ENCODE measurements at regions not wholly inside any gene's neighbourhood (a gene's known extent, or its start where the extent isn't known, plus 50 kb on each side); places are given as distances from the start of the nearest gene placed in this dataset.

DNA sequence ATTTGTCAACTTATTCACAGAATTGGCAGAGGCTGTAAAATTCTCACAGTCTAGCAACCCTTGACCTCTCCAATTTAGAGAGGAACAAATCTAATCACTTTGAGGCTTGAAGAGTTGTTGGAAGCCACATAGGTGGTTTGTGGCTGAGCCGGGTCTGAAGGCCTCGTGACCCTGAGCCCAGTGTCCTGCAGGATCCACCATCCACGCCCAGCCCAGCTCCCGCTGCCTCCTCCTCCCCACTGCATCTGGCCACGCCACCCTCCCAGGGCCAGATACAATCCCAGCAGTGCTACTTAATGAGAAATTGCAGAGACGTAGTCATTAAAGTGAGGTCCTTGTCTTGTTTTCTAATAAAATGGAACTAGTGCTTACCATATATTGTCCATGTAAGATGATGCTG, 81.4 kb upstream of the SHH start:
- DNase-seq (ENCODE audit: low read depth): no peak
- Histone ChIP-seq H3K36me3 (ENCODE audit: control insufficient read depth, insufficient read depth, low read length) (no peaks in the 10 kb centered on the region), H3K4me3 (ENCODE audit: low read depth, low read length) (no peak overlapping the region), H3K27me3 (ENCODE audit: control insufficient read depth, insufficient read depth, low read length) (no peaks in the 10 kb centered on the region)
- no peak for FAIRE-seq
- TF ChIP-seq, protein P1, sequence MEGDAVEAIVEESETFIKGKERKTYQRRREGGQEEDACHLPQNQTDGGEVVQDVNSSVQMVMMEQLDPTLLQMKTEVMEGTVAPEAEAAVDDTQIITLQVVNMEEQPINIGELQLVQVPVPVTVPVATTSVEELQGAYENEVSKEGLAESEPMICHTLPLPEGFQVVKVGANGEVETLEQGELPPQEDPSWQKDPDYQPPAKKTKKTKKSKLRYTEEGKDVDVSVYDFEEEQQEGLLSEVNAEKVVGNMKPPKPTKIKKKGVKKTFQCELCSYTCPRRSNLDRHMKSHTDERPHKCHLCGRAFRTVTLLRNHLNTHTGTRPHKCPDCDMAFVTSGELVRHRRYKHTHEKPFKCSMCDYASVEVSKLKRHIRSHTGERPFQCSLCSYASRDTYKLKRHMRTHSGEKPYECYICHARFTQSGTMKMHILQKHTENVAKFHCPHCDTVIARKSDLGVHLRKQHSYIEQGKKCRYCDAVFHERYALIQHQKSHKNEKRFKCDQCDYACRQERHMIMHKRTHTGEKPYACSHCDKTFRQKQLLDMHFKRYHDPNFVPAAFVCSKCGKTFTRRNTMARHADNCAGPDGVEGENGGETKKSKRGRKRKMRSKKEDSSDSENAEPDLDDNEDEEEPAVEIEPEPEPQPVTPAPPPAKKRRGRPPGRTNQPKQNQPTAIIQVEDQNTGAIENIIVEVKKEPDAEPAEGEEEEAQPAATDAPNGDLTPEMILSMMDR (IDR thresholded peaks at IDR 0.05; ENCODE audit: insufficient read depth, low read length, severe bottlenecking): no peak

DNA sequence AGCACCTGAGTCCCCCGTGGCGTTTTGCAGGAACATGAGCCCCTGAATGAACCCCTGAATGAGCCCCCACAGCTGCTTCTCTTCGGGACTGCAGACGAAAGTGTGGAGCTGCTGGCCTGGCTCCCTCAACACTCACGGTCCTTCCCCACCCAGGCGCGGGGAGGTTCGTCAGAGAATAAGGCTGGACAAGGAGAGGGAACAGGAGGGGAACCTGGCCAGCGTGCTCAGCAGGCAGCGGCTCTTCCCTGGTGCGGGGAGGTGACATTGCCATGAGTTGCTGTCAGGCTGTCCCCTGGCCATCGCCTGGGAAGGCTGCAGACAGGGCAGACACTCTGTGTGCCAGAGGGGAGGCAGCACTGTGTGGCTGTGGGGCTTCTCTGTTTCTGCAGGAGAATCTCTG, 80.9 kb upstream of the SHH start:
- no peak for DNase-seq (ENCODE audit: low read depth)
- H3K27me3 ChIP-seq (ENCODE audit: control insufficient read depth, insufficient read depth, low read length): no peaks in the 10 kb centered on the region
- H3K4me3 ChIP-seq (ENCODE audit: low read depth, low read length): no peak overlapping the region
- no peaks in the 10 kb centered on the region for H3K36me3 ChIP-seq (ENCODE audit: control insufficient read depth, insufficient read depth, low read length)
- FAIRE-seq: no peak
- TF ChIP-seq, protein P1 (IDR thresholded peaks at IDR 0.05; ENCODE audit: insufficient read depth, low read length, severe bottlenecking): no peak

DNA sequence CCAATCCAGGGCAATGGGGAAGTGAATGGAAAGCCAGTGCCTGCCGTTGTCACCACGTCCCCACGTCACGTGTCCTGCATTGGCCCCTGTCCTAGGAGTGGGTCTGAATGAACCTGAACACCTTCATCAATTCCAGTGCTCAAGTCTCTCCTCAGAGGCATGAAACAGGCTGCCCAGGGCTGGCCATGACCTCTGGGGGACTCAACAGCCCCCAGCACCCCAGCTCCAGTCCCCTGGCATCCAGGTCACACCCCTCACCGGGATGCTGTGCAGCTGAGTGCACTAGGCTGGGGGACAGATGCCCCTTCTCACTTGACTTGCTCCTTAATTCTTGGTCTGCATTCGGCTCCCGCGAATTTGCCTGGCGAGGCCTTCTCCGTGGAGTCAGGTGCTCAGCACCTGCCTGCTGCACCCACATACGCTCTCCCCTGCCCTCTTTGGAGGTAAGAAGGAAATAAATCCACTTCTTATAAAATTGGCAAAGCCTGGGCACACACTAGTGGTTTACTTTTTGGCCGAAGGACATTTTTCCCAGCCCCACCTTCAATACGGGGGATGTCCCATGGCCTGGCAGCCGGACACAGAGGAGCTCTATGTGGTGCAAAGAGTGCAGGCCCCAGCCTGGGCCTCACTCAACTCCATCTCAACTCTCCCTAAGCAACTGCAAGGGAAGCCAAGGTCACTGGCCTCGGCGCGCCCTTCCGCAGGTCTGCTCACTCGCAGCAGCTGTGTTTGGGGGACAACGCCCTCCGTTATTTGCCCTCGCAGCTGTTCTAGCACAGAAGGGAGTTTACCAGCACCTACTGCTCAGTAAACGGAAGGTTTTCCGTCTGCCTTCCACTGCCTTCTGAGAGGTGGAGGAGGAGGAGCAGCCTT, 77.6 kb upstream of the SHH start:
- no peak for DNase-seq (ENCODE audit: low read depth)

DNA sequence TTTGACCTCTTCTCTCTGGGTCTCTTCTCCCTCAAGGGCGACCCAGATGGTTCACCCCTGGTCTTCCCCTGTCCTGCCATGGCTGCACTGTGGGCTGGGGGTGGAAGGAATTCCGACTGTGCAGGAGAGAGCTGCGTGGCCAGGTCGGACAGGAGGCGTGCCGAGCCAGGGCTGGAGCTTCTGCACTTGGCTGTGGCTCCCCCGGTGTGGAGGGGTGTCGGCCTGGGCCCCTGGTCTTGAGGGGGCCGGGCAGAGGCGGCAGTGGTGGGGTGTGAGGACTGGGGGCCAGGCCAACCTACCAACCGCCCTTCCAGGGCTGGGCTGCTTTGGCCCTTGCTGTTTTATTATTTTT, 74.9 kb upstream of the SHH start:
- TF ChIP-seq, protein P1 (IDR thresholded peaks at IDR 0.05; ENCODE audit: insufficient read depth, low read length, severe bottlenecking): no peak
- Histone ChIP-seq H3K4me3 (ENCODE audit: low read depth, low read length) (no peak overlapping the region), H3K27me3 (ENCODE audit: control insufficient read depth, insufficient read depth, low read length) (no peaks in the 10 kb centered on the region), H3K36me3 (ENCODE audit: control insufficient read depth, insufficient read depth, low read length) (no peaks in the 10 kb centered on the region)
- no peak for DNase-seq (ENCODE audit: low read depth)
- FAIRE-seq: no peak

More for the DNA sequence above, 77.6 kb upstream of the SHH start:
- no peak for FAIRE-seq
- Histone ChIP-seq H3K4me3 (ENCODE audit: low read depth, low read length) (no peak overlapping the region), H3K27me3 (ENCODE audit: control insufficient read depth, insufficient read depth, low read length) (no peaks in the 10 kb centered on the region), H3K36me3 (ENCODE audit: control insufficient read depth, insufficient read depth, low read length) (no peaks in the 10 kb centered on the region)
- TF ChIP-seq, protein P1 (IDR thresholded peaks at IDR 0.05; ENCODE audit: insufficient read depth, low read length, severe bottlenecking): no peak

DNA sequence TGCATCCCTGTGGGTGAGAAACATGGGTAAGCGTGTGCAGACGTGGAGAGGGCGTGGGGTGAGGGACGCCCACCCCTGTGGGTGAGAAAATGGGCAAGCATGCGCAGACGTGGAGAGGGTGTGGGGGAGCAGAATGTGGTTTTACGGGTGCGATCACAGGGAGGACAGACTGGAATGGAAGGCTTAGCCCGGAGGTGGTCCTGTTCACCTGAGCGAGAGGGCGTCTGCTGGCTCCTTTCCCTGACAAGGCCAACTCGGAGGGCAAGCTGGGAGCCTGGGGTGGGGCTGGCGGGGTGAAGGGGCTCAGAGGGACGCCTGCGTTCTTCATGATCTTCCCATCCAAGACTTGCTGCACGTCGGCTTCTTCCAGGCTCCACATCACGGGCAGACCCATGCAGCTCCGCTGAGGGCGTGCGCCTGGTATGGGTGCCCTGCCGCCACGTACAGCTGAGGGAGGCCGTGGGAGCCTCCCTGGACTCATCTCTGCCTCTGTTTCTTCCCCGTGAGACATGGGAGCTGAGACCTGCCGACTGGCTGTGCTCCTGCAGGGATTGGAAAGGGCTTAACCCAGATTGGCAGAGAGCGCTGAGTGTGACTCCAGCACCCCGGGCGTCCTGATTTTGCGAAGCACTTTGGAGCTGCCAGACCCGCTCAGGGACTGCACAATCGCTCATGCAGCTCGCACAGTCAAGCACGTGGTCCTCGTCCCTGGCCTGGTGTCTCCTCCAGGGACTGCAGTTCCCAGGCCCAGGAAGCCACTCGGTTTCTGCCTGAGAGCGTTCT, 74.3 kb upstream of the SHH start:
- DNase-seq (ENCODE audit: low read depth): no peak
- FAIRE-seq: no peak
- TF ChIP-seq, protein P1 (IDR thresholded peaks at IDR 0.05; ENCODE audit: insufficient read depth, low read length, severe bottlenecking): no peak
- no peak overlapping the region for H3K4me3 ChIP-seq (ENCODE audit: low read depth, low read length)
- H3K27me3 ChIP-seq (ENCODE audit: control insufficient read depth, insufficient read depth, low read length): no peaks in the 10 kb centered on the region
- no peaks in the 10 kb centered on the region for H3K36me3 ChIP-seq (ENCODE audit: control insufficient read depth, insufficient read depth, low read length)

All from bronchial epithelial cell (primary cell).